ENCODE measurements at regions not wholly inside any gene's neighbourhood (a gene's known extent, or its start where the extent isn't known, plus 50 kb on each side); places are given as distances from the start of the nearest gene placed in this dataset.

DNA sequence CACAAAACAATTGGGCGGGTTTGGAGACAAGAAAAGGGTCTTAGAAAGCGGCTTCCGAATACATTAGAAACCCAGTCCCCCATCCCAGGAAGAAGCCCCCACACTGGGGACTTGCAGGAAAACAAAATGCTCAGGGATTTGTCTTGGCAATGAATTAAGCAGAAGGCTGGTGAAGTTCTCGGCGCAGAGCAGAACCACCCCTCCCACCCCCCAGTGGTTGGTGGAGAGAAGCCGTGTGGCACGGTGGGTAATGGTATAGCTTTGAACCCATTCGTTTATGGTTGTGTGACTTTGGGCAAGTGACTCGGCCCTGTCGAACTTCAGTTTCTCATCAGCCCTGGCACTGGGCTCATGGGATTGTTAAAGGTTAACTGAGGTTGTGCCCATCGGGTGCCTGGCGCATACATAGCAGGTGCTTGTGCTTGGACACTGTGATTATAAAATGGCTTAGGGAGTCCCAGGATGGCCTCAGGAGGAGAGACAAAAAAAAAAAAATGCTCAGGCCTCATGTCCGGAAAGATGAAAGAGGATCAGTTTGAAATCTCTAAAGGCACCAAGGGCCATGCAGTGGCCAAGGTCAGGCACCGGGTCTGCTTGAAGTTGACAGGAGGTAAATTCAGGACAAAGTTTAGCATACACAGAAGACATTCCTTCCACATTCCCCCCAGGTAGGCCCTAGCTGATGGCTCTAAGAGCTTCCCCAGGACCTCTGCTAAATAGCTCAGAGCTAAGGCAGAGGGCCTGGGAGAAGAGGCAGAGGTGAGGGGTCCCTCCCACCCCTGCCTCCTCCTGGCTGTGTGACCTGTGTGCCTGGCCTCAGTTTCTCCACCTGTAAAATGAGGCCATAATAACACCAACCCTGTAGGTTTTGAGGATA lies 120.1 kb upstream of the PTPN1 start:
- no peaks in the 10 kb centered on the region for H3K27me3 ChIP-seq
- no peaks in the 10 kb centered on the region for H3K36me3 ChIP-seq
- intact Hi-C loops (cut with DNase I) = no loop called here
- H3K27ac ChIP-seq = no peak overlapping the region
- DNase-seq (ENCODE audit: extremely low spot score in 2 of 2) = no peak
- TF ChIP-seq POLR2A (IDR thresholded peaks at IDR 0.05) = no peak
- no peak for TF ChIP-seq POLR2AphosphoS5 (IDR thresholded peaks at IDR 0.05; ENCODE audit: insufficient read depth in 1 of 2, low read depth in 1 of 2)
- TF ChIP-seq, protein P1, sequence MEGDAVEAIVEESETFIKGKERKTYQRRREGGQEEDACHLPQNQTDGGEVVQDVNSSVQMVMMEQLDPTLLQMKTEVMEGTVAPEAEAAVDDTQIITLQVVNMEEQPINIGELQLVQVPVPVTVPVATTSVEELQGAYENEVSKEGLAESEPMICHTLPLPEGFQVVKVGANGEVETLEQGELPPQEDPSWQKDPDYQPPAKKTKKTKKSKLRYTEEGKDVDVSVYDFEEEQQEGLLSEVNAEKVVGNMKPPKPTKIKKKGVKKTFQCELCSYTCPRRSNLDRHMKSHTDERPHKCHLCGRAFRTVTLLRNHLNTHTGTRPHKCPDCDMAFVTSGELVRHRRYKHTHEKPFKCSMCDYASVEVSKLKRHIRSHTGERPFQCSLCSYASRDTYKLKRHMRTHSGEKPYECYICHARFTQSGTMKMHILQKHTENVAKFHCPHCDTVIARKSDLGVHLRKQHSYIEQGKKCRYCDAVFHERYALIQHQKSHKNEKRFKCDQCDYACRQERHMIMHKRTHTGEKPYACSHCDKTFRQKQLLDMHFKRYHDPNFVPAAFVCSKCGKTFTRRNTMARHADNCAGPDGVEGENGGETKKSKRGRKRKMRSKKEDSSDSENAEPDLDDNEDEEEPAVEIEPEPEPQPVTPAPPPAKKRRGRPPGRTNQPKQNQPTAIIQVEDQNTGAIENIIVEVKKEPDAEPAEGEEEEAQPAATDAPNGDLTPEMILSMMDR (IDR thresholded peaks at IDR 0.05) = no peak
- H3K4me1 ChIP-seq = peaks cover 7% of the 10 kb centered on the region
- H3K4me3 ChIP-seq = no peak overlapping the region
- H3K9me3 ChIP-seq = no peaks in the 10 kb centered on the region

DNA sequence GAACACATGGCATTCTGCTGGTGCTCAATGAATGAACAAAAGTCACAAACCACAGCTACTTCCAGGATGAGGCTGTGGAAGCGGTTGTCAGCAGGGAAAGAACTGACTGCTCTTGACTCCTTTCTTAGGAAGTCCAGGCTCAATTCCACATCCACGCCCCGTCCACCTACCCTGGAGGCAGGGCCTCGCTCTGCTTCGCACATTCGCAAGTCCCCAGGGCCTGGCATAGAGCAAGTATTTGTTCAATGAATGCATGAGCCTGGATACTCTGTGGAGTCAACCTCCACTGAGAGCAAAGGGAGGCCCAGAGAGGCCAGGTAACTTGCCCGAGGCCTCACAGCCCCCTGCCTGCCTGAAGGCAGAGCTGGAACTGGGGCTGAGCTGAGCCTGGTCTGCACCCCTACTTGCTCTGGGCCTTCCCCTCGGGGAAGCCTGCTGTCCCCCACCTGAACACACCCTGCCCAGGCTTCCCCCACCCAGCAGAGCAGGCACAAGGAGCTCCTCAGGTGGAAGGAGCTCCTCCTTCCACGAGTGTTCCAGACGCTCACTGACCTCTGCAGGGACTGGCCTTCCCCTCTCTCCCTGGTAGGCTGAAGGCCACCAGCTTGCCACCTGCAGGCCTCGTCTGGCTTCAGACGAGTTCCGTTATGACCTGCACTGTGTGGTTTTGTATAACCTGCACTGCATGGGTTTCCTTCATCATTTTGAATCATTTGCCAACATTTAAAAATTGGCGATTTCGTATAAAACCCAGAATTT lies 119.3 kb upstream of the PTPN1 start:
- H3K27ac ChIP-seq = no peak overlapping the region
- H3K27me3 ChIP-seq = no peaks in the 10 kb centered on the region
- TF ChIP-seq POLR2A (IDR thresholded peaks at IDR 0.05) (no peak), POLR2AphosphoS5 (IDR thresholded peaks at IDR 0.05; ENCODE audit: insufficient read depth in 1 of 2, low read depth in 1 of 2) (no peak)
- TF ChIP-seq, protein P1 (IDR thresholded peaks at IDR 0.05) = no peak
- no peaks in the 10 kb centered on the region for H3K36me3 ChIP-seq
- H3K4me3 ChIP-seq = no peak overlapping the region
- no peak for DNase-seq (ENCODE audit: extremely low spot score in 2 of 2)
- intact Hi-C loops (cut with DNase I) = no loop called here
- H3K4me1 ChIP-seq = peaks cover 8% of the 10 kb centered on the region
- H3K9me3 ChIP-seq = no peaks in the 10 kb centered on the region

DNA sequence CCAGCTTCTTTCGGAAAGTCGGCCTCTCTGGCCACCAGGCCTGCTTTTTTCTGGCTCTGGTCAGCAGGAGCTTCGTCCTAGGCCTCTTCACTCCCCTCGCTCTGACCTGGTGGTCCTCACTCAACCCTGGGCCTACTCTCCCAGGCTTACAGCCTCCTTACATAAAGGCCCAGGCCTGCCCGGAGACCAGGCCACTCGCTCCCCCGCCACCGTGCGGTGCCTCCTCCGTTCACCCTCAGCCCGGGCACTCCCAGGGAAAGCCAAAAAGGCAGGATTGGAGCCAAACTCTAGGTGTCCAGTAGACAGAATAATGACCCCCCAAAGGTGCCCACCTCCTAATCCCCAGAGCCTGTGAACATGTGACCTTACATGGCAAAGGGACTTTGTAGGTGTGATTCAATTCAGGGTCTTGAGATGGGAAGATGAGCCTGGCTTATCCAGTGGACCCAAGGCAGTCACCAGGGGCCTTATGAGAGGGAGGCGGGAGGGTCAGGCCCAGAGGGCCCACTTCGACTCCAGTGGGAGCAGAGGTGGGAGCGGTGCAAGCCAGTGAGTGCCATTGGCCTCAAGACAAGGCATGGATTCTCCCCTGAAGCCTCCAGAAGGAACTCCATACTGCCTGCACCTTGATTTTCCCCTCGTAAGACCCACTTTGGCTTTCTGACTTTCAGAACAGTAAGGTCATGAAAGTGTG lies 118.6 kb upstream of the PTPN1 start:
- peaks cover 8% of the 10 kb centered on the region for H3K4me1 ChIP-seq
- TF ChIP-seq POLR2A (IDR thresholded peaks at IDR 0.05) (no peak), POLR2AphosphoS5 (IDR thresholded peaks at IDR 0.05; ENCODE audit: insufficient read depth in 1 of 2, low read depth in 1 of 2) (no peak)
- TF ChIP-seq, protein P1 (IDR thresholded peaks at IDR 0.05) = no peak
- H3K27me3 ChIP-seq = no peaks in the 10 kb centered on the region
- intact Hi-C loops (cut with DNase I) = no loop called here
- no peaks in the 10 kb centered on the region for H3K36me3 ChIP-seq
- no peaks in the 10 kb centered on the region for H3K9me3 ChIP-seq
- DNase-seq (ENCODE audit: extremely low spot score in 2 of 2) = no peak
- H3K4me3 ChIP-seq = no peak overlapping the region
- H3K27ac ChIP-seq = no peak overlapping the region

DNA sequence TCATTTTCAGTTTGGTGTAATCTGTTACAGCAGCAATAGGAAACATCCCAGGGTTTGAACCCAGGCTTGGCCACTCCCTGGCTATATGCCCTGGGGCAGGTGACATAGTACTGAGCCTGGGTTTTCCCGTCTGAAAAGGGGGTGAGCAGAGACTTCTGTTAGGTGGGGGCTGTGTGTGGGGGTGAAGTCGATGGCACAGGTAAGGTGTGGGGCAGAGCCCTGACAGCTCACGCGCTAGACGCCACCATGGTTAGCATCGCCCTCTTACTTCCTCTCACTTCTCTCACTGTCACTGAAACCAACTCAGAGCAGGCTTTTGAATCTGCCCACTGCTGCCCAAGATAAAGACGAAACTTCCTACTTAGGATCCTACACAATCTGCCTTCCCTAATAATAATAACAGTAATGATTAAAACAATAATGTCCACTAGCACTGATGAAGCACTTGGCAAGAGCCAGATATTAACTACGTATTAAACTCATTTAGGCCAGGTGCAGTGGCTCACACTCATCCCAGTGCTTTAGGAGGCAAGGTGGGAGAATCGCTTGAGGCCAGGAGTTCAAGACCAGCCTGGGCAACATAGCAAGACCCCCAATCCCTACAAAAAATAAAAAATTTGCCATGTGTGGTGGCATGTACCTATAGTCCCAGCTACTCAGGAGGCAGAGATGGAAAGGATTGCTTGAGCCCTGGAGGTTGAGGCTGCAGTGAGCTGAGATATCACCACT lies 117.9 kb upstream of the PTPN1 start:
- DNase-seq (ENCODE audit: extremely low spot score in 2 of 2) = no peak
- intact Hi-C loops (cut with DNase I) = no loop called here
- Histone ChIP-seq H3K27ac (no peak overlapping the region), H3K9me3 (no peaks in the 10 kb centered on the region), H3K4me1 (peaks cover 8% of the 10 kb centered on the region), H3K36me3 (no peaks in the 10 kb centered on the region), H3K4me3 (no peak overlapping the region), H3K27me3 (no peaks in the 10 kb centered on the region)
- TF ChIP-seq, protein P1 (IDR thresholded peaks at IDR 0.05) = no peak
- TF ChIP-seq POLR2A (IDR thresholded peaks at IDR 0.05) = no peak
- TF ChIP-seq POLR2AphosphoS5 (IDR thresholded peaks at IDR 0.05; ENCODE audit: insufficient read depth in 1 of 2, low read depth in 1 of 2) = no peak
